GM21529 (cell line): ENCODE measurements at regions not wholly inside any gene's neighbourhood (a gene's known extent, or its start where the extent isn't known, plus 50 kb on each side); places are given as distances from the start of the nearest gene placed in this dataset.
"Not testable (repeated sequence)": the region's sequence is repeated elsewhere in the genome, so short reads cannot be mapped to it uniquely, and the experiment has no call there.

Experiments
- ATAC-seq: cut with Tn5 transposase; IDR thresholded peaks from one replicate; pipeline ENCODE4 v1.9.1; 2021; ENCODE audit not compliant: unreplicated experiment

DNA sequence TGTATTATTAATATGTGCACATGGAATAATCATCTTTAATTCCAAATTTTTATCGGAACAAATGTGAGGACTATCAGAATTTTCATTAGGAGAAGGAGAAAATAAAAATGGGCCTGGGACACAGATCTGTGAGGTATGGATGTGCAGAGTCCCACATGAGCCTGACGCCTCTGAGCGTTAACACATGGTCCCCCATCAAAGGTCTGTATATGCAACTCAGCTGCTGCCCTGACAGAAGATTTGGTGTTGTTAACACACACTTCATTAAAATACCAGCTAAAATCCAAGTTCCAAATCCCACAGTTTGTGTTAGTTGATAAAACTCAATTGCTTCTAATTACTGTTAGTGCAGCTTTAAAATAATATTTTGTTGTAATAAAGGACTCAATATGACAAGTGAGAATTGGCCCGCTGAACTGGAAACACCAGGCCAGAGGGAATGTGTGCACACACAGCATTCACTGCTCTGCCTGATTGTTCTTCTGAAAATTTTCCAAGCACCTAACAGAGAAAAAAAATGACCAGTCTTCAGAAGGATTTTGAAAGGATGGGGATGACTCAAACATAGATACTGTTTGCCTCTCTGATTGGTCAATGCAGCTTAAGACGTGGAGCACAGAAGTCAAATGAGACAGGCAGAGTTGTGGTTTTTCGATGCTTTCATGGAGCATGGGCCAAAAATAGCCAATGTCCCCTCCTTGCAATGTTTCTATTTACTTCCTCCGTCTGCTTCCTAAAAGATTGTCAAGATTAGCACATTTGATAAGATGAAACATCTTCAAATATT is 266.6 kb downstream of the NKX6-1 start:
- no peak for ATAC-seq

DNA sequence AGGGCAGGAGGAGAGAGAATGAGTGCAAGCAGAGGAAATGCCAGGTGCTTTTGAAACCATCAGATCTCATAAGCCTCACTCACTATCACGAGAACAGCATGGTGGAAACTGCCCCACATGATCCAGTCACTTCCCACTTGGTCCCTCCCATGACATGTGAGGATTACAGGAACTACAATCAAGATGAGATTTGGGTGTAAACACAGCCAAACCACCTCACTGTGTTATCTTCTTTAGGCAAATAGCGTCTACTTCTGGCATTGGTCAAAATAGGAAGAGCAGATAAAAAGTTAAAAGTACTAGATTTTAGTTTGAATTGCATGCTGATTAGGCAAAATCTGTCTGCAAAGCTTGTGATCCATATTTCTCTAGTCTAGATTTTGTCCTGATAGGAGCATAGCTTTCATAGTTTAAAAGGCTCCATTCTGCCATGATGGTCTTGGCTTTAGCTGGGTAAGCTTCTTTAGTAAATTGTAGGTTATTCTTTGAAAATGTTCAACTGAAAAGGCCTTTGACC is 267.5 kb downstream of the NKX6-1 start:
- ATAC-seq, result no peak

- ATAC-seq, result no peak
Measured at GRCh38 chr4:84224522-84224921, 274.6 kb downstream of the NKX6-1 start.

GRCh38 chr4:84221704-84222103 is 277.4 kb downstream of the NKX6-1 start:
- no peak for ATAC-seq

DNA sequence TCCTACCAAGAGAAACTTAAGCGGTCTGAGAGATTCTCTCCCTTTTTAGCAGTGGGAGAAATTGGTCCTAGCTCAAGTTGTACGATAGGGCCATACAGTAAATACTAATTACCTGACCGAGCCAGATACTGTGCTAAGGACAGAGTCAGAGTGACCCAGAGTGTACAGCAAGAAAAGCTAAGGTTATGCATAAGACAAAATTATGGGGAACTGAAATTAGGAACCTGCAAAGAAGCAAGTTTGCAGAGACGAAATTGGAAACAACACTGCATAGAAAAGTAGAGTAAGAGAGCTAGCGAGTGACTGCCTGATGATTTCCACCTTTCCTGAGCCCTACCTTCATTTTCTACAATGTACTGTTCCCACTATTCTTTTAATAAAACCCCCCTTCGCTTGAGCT is 278.1 kb downstream of the NKX6-1 start:
- ATAC-seq, result no peak

- no peak for ATAC-seq
Measured at GRCh38 chr4:84219656-84220055, 279.4 kb downstream of the NKX6-1 start.

DNA sequence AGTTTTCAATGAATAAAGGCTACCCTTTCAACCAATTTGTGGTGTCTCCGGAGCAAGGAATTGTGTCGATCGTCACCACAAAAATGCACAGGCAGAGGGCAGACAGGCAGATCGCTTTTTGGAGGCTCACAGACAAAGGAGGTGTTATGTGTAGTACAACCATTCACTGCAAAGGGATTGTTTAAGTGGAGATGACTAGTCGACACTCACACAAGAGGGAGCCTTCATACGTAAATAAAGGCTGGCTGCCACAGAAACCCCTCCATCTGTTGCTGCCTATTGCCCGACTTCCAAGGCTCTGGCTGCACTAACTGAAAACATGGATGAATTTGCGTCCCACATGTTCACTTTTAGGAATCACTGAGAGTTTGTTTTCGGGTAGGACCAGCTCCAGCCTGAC is 281.1 kb downstream of the NKX6-1 start:
- no peak for ATAC-seq

DNA sequence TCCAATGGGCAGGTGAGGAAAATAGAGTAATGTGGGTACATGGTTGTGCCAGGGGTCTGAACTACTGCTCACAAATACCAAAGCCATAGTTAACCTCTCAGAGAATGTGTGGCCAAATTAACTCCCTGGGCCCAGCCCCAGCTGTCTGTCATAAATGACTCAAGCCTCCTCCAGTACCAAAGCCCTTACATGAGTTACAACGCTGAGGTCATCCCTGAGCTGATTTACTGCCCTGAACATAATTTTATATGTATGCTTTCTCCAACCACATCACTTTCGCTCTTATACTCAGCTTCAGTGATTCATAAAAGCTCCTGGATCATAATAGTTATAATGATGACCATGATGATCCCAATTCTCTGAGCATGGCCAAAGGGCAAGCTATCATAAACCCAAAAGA is 283.9 kb downstream of the NKX6-1 start:
- ATAC-seq, result no peak

DNA sequence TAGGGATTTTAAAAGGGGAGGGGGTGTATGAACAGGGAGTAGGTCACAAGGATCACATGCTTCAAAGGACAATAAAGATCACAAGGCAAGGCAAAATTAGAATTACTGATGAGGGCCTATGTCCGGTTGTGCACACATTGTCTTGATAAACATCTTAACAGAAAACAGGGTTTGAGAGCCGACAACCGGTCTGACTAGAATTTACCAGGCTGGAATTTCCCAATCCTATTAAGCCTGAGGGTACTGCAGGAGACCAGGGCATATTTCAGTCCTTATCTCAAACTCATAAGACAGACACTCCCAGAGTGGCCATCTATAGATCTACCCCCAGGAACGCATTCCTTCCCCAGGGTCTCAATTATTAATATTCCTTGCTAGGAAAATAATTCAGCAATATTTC is 292.9 kb downstream of the NKX6-1 start:
- not testable (repeated sequence) for ATAC-seq

DNA sequence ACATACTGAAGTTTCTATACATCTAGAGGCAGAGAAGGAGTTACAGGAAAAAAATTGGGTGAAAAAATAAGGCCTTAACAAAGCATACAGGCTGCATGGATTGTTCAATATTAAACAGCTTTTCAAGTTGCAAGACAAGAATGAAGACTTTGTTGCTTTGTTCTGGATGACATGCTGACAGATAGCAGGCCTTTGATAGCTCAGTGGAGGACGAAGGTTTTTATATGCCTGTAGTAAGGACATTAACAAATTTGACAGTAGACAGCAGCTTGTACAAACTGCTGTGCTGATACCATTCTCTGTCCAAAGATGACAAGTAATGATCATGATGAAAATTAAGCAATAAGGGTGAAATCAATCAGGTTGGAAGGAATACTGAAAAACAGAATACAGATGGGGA is 309.9 kb downstream of the NKX6-1 start:
- ATAC-seq, result no peak

- no peak for ATAC-seq
Measured at GRCh38 chr4:84179409-84179808, 319.7 kb downstream of the NKX6-1 start.

DNA sequence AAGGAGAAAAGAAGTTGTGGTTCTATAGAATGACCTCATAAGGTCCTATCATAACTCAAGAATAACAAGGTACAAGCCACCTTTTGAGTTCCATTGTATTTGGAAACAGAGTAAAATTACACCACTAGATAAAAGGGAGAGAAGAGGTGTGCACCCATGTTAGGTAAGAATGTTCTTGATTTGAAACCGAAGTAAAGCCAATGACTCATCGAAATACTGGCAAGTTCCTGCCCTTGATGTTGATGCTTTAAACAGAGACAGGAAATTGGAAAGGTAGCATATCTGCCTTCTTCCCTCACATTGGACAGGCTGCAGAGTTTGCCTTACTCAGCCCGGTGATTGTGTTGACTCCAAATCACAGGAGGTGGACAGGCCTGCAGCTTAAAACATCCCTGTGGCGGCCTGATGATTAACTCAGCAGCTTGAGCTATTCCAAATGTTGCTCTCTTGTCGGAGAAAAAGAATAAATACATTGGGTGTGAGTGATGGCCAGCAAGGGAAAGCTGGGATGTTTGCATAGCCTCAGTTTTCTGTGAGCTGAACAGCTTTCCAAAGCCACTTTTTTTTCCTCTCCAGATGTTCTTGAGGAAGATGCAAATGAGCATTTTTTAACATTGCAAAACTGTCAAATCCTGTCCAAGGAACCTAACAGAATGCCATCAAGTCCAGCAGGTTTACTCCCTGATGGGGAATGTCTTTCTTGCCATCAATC is 321.1 kb downstream of the NKX6-1 start:
- ATAC-seq, result no peak

GRCh38 chr4:84176016-84176415 is 323.1 kb downstream of the NKX6-1 start:
- no peak for ATAC-seq

GRCh38 chr4:84171871-84172270 is 327.2 kb downstream of the NKX6-1 start:
- ATAC-seq, result no peak

DNA sequence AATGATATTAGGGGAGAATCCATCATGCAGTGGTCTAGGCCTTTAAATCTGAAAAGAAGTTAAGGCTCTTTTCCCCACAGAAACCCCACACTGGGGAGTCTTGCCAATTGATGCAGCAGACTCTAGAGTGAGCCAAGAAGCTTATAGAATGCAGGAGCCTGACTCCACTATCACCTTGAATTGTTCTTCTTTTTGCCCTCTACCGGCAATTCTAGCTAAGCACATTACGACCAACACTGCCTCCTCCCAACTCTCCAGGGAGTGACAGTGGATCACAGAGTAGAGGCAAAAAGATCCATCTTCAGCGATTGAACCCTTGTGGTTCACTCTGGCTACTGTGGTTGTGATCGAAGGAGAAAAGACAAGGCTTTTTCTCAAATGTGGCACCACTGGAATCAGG is 331.5 kb downstream of the NKX6-1 start:
- ATAC-seq, result no peak

DNA sequence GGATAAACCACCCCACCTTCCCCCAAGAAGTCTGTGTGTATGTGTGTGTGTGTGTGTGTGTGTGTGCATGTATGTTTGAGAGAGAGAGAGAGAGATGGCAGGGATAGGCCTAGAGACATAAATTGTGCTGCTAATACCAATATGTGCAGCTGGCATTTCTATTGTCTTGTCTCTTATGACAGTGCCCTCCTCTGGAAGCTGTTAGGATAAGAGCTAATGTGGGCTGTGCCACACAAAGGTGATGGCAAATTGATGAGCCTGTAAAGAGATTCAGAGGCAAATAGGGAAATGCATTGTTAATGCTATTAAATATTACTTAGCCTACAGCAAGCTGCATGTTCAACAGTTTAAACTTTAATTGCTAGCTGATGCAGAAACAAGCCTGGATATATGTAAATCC is 332.0 kb downstream of the NKX6-1 start:
- ATAC-seq, result no peak

GRCh38 chr4:84166486-84166885 is 332.6 kb downstream of the NKX6-1 start:
- ATAC-seq, result no peak

- no peak for ATAC-seq
Measured at GRCh38 chr4:84164201-84164600, 334.9 kb downstream of the NKX6-1 start.

GRCh38 chr4:84159762-84160161 is 339.3 kb downstream of the NKX6-1 start:
- no peak for ATAC-seq

GRCh38 chr4:84158670-84159069 is 340.4 kb downstream of the NKX6-1 start:
- no peak for ATAC-seq

- no peak for ATAC-seq
Measured at GRCh38 chr4:84151574-84151973, 347.5 kb downstream of the NKX6-1 start.

- no peak for ATAC-seq
Measured at GRCh38 chr4:84150177-84150576, 348.9 kb downstream of the NKX6-1 start.
